Jurkat, Clone E6-1 (cell line): ENCODE measurements at regions not wholly inside any gene's neighbourhood (a gene's known extent, or its start where the extent isn't known, plus 50 kb on each side); places are given as distances from the start of the nearest gene placed in this dataset.

Experiments used
- DNase-seq: peaks from one replicate; pipeline ENCODE4 v3.0.0-alpha.2; 2011; ENCODE audit warnings: low read depth, low spot score
- H3K4me3 ChIP-seq: 2 replicates; pipeline ENCODE4 v1.5.1; 2011; ENCODE audit warnings: mild to moderate bottlenecking, low read length, control low read depth, moderate library complexity

GRCh38 chr1:63248216-63248615, 74.2 kb upstream of the FOXD3 start:
- no peak overlapping the region for H3K4me3 ChIP-seq
- DNase-seq, result no peak

GRCh38 chr1:63255153-63255552, 67.2 kb upstream of the FOXD3 start:
- no peak for DNase-seq
- no peak overlapping the region for H3K4me3 ChIP-seq

DNA sequence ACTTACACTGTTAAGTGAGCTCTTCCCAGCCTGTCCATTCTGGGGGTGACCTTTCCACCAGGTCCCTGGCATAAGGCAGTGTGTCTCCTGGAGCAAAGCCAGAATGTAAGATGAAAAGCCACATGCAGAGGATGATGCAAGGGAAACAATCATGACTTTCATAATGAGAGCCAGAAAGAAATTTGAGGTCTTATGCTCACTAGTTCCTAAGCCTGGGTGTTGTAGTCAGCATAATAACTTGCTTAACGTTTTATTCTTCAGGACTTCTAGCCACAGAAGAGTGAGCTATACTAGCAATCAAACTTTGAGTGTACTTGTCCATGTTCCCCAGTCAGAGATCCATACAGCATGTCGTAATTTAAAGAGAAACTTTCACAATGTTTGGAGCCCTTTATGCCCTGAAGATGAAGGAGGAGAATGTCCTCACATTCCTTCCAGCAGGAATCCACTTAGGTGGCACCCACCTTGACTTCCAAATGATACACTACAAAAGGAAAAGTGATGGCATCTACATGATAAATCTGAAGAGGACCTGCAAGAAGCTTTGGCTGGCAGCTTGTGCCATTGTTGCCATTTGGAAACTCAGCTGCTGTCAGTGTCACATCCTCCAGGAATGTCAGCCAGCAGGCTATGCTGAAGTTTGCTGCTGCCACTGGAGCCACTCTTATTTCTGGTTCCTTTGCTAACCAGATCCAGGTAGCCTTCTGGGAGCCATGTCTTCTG, 60.5 kb upstream of the FOXD3 start:
- DNase-seq, result no peak
- no peak overlapping the region for H3K4me3 ChIP-seq

- H3K4me3 ChIP-seq, result no peak overlapping the region
- no peak for DNase-seq
These were observed 60.0 kb upstream of the FOXD3 start for GRCh38 chr1:63262459-63262770.

DNA sequence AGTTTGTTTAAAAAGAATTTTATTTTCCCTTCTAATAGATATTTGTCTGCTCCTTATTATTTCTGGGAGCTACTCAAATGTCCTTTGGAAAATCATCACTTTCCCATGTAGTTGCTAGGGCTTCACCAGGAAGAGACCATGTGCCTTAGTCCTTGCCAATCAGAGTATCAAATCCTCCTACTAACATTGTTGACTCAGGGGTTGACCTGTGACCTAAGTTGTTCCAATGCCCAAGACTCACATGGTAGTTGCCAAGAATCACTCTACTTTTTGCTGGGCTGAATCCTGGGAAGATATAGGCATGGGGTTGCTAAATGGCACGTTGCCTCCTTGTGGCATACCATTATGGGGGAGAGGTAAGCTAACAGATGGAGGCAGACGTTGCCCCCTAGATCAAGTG, 58.2 kb upstream of the FOXD3 start:
- no peak for DNase-seq
- H3K4me3 ChIP-seq, result no peak overlapping the region

- H3K4me3 ChIP-seq, result no peak overlapping the region
- DNase-seq, result no peak
These were observed 55.5 kb upstream of the FOXD3 start for GRCh38 chr1:63266857-63267256.

DNA sequence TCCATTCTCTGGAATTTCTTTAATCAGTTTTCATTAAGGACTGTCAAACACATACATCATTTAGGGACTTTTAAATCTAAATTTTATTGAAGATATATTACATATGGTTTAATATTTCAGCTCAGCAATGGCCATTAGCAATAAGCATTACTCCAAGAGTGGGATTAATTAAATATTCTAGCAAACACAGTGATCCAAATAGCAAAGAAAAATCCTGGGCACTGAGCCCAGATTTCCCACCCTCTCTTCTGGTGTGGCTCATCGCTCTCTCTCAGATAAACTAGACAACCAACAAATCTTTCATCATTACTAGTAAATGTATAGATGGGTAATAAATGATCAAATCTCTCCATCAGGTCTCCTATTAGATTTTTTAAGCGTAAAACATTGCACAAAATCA, 53.5 kb upstream of the FOXD3 start:
- no peak for DNase-seq
- no peak overlapping the region for H3K4me3 ChIP-seq

DNA sequence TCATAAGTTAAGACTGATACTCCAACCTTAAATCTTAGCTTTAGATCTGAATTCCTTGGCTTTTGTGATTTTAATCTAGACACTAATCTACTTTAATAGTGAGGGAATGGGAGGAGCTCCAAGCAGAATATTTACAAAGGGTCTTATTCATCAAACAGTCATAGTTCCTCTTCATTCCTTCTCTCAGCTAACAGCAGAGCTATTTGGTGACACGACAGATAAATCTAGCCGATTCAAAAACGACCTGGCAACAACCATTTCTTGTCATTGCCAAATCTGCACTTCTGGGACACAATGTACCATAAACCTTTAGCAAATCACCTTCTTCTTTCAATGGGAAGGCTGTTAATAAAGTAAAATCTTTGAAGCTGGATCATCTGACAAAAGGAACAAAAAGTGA, 52.8 kb upstream of the FOXD3 start:
- DNase-seq, result no peak
- no peak overlapping the region for H3K4me3 ChIP-seq
